NCI-H2171 treated with DMSO at 0.1 percent for 48 hours (cell line): ENCODE measurements at regions not wholly inside any gene's neighbourhood (a gene's known extent, or its start where the extent isn't known, plus 50 kb on each side); places are given as distances from the start of the nearest gene placed in this dataset.
"Not testable (repeated sequence)": the region's sequence is repeated elsewhere in the genome, so short reads cannot be mapped to it uniquely, and the experiment has no call there.

ENCODE experiments used
- DNase-seq: peaks from one replicate; lab custom pipeline; 2025; lab: John Stamatoyannopoulos, UW

- no peak for DNase-seq
Observed at GRCh38 chr2:239726631-239727181, 298.4 kb downstream of the NDUFA10 start.

GRCh38 chr2:239726091-239726591, 299.0 kb downstream of the NDUFA10 start:
- no peak for DNase-seq

- DNase-seq = no peak
Observed at GRCh38 chr2:239725551-239725890, 299.6 kb downstream of the NDUFA10 start.

DNA sequence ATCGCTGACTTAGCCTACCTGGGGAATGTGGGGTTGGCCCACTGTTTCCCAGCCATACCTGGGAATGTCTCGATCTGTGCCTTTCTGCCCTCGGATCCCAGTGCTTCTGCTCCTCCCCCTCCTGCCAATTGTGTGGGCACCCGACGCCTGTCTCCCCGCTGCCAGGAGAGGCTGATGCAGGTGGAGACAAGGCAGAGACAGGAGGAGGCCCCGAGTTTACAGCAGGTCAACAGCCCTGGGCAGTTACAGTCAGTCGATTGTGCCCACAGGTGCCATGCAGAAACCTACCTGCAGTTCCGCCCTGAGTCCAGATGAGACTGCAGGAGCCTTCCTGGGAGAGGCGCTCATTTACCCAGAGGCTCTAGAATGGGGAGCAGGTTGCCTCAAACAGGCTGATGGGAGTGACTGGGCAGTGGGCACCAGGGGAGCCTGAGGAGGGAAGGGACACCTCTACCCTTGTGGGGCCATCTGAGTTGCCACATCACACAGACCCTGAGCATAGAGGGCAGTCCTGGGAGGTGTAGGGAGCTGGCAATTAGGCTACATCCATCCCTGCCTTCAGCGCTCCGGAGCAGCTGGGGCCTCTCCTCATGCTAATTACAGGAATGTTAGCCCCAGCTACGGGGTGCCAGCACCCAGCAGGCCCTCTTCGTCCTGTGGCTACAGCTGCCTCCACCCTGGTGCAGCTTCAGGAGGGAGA, 300.1 kb downstream of the NDUFA10 start:
- no peak for DNase-seq

- peak; percentile 2 for DNase-seq
Observed at GRCh38 chr2:239724194-239724849, 300.8 kb downstream of the NDUFA10 start.

GRCh38 chr2:239723486-239724193, 301.5 kb downstream of the NDUFA10 start:
- DNase-seq = no peak

GRCh38 chr2:239722760-239723470, 302.2 kb downstream of the NDUFA10 start:
- no peak for DNase-seq

DNA sequence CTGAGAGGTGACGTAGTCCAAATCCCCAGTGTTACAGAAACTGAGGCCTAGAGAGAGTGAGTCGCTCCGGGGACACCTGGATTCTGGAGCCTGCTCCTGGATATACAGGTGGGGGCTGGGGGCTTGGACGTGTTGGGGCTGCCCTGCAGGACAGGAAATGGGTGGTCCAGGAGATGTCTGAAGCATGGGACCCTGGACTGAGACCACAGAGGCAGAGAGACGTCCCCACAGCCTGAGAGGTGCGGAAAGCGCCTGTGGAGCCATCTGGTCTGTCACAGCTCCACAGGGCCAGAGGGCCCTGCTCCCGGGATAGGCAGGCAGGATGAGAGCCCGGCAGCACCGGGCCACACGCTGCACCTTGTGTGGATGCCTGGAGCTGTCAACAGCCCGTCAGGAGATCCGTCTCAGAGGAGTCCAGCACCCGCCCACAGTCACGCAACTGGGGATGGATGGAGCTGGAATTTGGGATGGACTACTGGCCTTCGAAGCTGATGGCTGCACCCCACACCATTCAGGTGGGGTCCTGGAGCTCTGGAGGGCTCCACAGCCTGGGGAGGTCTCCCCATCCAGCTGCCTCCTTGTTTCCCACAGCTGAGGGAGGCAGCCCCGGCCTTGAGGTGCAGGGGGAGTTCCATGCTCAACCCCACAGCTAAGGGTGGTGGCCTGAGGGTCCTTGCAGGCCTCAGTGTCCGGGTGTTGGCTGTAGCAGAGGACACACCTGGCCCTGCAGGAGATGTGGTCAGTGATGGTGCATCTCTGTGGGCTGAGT, 303.0 kb downstream of the NDUFA10 start:
- DNase-seq = no peak

GRCh38 chr2:239721531-239721930, 303.6 kb downstream of the NDUFA10 start:
- DNase-seq = no peak

DNA sequence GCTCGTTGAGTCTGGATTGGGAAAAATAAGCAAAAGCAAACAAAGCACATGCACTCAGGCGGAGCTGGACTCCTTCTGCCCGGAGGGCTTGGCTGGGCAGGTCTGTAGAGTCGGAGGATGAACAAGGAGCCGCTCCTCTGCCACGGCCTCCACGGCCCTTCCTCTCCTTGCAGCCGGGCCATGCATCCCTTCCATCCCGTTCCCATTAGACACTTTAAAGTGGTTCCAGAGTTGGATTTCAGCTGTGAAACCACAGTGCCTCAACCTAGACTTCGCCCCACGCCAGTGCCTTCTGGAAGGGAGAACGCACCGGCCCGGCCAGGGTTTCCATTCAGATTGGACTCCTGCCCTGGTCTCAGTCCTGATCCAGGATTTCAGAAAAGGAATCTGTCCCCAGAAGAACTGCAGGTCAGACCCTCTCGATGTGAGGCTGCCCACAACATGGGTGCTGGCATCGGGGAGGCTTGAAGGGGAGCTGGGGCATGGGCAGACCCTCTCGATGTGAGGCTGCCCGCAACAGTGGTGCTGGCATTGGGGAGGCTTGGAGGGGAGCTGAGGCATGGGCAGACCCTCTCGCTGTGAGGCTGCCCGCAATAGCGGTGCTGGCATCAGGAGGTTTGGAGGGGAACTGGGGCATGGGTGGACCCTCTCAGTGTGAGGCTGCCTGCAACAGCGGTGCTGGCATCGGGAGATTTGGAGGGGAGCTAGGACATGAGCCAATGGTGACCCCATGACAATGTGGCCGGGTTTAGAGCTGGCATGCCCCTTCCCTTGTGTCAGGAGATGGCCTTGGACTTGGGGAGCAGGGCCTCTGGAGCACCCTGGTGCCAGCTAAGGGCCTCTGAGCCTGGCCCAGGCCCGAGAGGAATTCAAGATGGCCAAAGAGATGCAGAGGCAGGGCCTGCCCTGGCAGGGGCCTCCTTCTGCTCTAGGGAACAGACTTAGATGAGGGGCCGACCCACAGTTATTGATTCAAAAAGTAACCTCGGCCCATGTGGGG, 304.5 kb downstream of the NDUFA10 start:
- no peak for DNase-seq

- DNase-seq = no peak
Observed at GRCh38 chr2:239719791-239720360, 305.3 kb downstream of the NDUFA10 start.

DNA sequence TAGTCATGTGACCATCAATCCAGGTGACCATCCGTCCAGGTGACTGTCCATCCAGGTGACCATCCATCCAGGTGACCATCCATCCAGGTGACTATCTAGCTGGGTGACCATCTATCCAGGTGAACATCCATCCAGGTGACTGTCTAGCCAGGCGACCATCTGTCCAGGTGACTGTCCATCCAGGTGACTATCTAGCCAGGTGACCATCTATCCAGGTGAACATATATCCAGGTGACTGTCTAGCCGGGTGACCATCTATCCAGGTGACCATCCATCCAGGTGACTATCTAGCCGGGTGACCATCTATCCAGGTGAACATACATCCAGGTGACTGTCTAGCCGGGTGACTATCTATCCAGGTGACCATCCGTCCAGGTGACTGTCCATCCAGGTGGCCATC, 306.2 kb downstream of the NDUFA10 start:
- DNase-seq = not testable (repeated sequence)

DNA sequence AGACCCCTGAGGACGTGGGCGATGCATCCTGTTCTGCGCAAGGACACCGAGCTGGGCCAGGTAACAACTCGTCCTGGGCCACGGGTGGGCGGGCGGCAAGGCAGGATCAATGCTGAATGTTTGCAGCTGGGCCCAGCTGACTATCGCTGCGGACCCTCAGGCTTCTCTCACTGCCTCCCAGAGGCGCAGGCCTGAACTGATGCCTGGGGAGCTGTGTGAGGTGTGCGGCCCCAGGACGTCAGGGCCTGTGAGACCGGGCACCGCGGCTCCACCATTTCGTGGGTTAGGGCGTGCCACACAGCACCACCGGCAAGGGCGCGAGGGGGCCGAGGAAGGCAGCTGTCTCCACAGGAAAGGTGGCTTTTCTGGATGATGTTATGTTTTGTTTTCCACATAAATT, 307.4 kb downstream of the NDUFA10 start:
- DNase-seq = no peak

GRCh38 chr2:239717319-239717675, 307.8 kb downstream of the NDUFA10 start:
- no peak for DNase-seq

DNA sequence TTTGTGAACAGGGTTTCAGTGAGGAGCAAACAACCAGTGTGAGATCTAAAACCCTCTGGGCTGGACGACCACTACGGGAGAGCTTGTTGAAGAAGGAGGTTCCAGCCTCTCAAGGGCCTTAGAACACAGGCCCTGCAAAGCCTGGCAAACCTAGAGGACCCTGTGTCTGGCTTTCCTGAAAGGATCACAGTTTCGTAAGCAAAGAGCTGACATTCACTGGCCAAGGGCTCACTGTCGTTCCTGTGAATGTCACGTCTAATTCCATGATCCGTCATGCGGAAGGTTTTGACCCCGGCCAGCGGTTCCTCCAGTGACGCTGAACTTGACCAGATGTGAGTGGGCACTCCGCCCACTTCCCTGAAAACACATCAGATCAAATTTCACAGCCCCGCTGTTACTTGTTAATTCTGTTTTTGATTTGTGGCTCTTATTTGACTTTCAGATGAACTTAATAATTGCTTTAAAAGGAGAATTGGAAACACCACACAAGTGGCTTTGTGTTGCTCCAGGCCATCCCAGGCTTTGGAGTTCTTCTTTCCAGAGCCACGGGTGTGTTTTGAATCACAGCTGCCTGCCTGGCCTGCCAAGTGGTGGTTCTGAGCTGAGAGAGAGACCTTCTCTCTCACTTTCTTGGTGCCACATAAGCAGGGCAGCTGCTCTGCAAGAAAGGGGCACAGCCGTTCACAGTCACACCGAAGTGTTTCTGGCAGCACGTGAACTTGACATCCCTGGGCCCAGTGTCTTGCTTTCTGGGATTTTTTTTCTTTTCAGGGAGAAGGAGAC, 308.4 kb downstream of the NDUFA10 start:
- peak; percentile 4 for DNase-seq

- no peak for DNase-seq
Observed at GRCh38 chr2:239716009-239716408, 309.1 kb downstream of the NDUFA10 start.

DNA sequence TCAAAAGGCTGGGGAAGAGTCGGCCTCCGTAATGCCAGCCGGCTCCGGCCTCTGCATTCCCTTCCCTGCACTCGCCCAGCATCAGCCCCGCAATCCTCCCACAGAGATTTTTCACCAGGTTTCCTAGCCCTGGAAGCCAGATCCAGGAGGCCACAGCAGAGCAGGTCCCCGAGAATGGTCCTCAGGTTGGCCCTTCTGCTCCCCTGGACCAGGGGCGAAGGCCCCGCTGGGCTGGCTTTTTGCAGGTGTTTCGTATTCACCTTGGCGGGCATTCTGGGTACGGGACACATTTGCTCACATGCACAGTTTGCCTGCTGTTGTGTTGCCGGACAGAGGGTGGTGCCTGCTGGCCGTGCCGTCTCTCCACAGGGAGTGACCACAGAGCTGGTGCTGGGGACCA, 309.5 kb downstream of the NDUFA10 start:
- no peak for DNase-seq

DNA sequence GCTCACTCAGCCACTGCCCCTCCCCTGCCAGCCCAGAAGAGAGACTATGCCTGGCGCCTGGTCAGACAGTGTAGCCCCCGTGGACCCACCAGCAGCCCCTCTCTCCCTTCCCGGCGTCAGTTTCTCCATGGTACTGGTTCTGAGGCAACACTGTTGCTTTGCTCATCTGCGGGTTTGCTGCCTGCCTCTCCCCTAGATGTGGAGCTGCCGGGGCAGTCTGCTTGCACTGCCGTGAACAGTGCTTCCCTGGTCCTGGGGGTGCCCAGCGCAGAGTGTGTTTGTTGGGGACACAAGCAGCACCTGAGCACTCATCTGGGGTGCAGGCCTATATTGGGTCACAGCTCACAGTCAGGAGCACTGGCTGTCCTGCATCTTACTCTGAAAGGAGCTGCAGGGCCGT, 309.9 kb downstream of the NDUFA10 start:
- no peak for DNase-seq

DNA sequence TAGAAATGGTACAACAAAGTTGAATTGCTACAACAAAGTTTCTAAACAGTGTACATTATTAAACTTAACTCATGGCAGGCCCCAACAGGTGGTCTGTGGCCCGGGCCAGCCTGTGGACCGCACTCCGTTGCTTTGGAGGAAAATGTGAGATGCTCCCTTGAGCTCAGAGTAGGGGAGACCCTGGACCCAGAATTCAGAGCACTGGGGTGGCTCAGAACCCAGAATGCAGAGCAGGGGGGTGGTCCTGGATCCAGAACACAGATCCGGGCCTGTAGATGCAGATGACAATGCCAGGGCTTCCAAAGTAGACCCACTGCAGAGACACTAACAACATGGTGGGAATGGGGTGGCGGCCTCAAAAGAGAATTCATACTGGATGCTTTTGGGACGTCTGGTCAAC, 311.0 kb downstream of the NDUFA10 start:
- DNase-seq = no peak
